OCI-LY1 (cell line): ENCODE measurements at regions not wholly inside any gene's neighbourhood (a gene's known extent, or its start where the extent isn't known, plus 50 kb on each side); places are given as distances from the start of the nearest gene placed in this dataset.

Source experiments
- H2AFZ ChIP-seq: fragments of 200-600 bp; sonication (generic), shearing (Covaris generic); 2 replicates; pipeline ENCODE4 v1.6.0; 2014; ENCODE audit warnings: antibody characterized with exemption, mild to moderate bottlenecking, low read length
- H3F3A ChIP-seq: fragments of 200-600 bp; sonication (generic), shearing (Covaris generic); 2 replicates; pipeline ENCODE4 v1.6.0; 2014; ENCODE audit warnings: mild to moderate bottlenecking, antibody characterized with exemption, low read length, moderate library complexity; ENCODE audit not compliant: insufficient read depth
- H3K27ac ChIP-seq: fragments of 200-600 bp; sonication (generic); 2 replicates; pipeline ENCODE4 v1.5.1; 2014; ENCODE audit warnings: low read length, mixed run types, mild to moderate bottlenecking, low read depth; ENCODE audit not compliant: poor library complexity, severe bottlenecking
- H3K27me3 ChIP-seq: fragments of 200-600 bp; sonication (generic); 2 replicates; pipeline ENCODE4 v1.6.0; 2014; ENCODE audit warnings: antibody characterized with exemption, mild to moderate bottlenecking, low read length, moderate library complexity; ENCODE audit not compliant: insufficient read depth
- H3K36me3 ChIP-seq: fragments of 200-600 bp; sonication (generic); 2 replicates; pipeline ENCODE4 v1.6.1; 2014; ENCODE audit warnings: mild to moderate bottlenecking, antibody characterized with exemption, low read length, moderate library complexity, mixed read lengths; ENCODE audit not compliant: insufficient read depth
- H3K4me1 ChIP-seq: fragments of 200-600 bp; sonication (generic); 2 replicates; pipeline ENCODE4 v1.5.1; 2014; ENCODE audit warnings: mild to moderate bottlenecking, low read length, moderate library complexity; ENCODE audit not compliant: insufficient read depth, severe bottlenecking
- H3K4me2 ChIP-seq: fragments of 200-600 bp; sonication (generic), shearing (Covaris generic); 2 replicates; pipeline ENCODE4 v1.6.1; 2014; ENCODE audit warnings: low read length
- H3K4me3 ChIP-seq: fragments of 200-600 bp; sonication (generic); 2 replicates; pipeline ENCODE4 v1.5.1; 2014; ENCODE audit warnings: low read length, low read depth, mild to moderate bottlenecking, mixed read lengths; ENCODE audit not compliant: poor library complexity, severe bottlenecking
- H3K79me2 ChIP-seq: fragments of 200-600 bp; shearing (Covaris generic); 2 replicates; pipeline ENCODE4 v1.6.1; 2016; ENCODE audit warnings: mixed run types, low read length, mixed read lengths; ENCODE audit not compliant: insufficient read depth
- H3K9ac ChIP-seq: fragments of 200-600 bp; sonication (generic), shearing (Covaris generic); 2 replicates; pipeline ENCODE4 v1.6.1; 2014; ENCODE audit warnings: mild to moderate bottlenecking, low read length, mixed read lengths
- H3K9me2 ChIP-seq: fragments of 200-600 bp; sonication (generic), shearing (Covaris generic); 2 replicates; pipeline ENCODE4 v1.6.1; 2014; ENCODE audit warnings: low read depth, mild to moderate bottlenecking, low read length, mixed read lengths
- H3K9me3 ChIP-seq: fragments of 200-600 bp; shearing (Covaris generic); 2 replicates; pipeline ENCODE4 v1.6.1; 2014; ENCODE audit warnings: low read length, mixed read lengths
- H4K20me1 ChIP-seq: fragments of 200-600 bp; sonication (generic), shearing (Covaris generic); 2 replicates; pipeline ENCODE4 v1.6.0; 2016; ENCODE audit warnings: mild to moderate bottlenecking, low read length; ENCODE audit not compliant: insufficient read depth
- CTCF ChIP-seq: fragments of 200-600 bp; sonication (generic), shearing (Covaris generic); IDR thresholded peaks from 2 replicates; pipeline ENCODE4 v1.5.1; 2017; ENCODE audit warnings: mild to moderate bottlenecking, antibody characterized with exemption, low read length, moderate library complexity, mixed read lengths
- EZH2 ChIP-seq: fragments of 200-600 bp; sonication (generic), shearing (Covaris generic); IDR thresholded peaks from 2 replicates; pipeline ENCODE4 v1.8.0; 2017; ENCODE audit warnings: borderline replicate concordance, mixed run types, mild to moderate bottlenecking, antibody characterized with exemption, low read length, moderate library complexity, mixed read lengths

- Histone ChIP-seq H3K9me3 (no peaks in the 10 kb centered on the region), H3K9ac (no peak overlapping the region), H2AFZ (no peak overlapping the region), H3K4me3 (no peak overlapping the region), H3K27me3 (no peaks in the 10 kb centered on the region), H3K9me2 (no peaks in the 10 kb centered on the region), H3K4me1 (no peaks in the 10 kb centered on the region), H3K4me2 (no peak overlapping the region), H3K36me3 (no peaks in the 10 kb centered on the region), H3F3A (no peaks in the 10 kb centered on the region), H3K79me2 (no peaks in the 10 kb centered on the region), H4K20me1 (no peaks in the 10 kb centered on the region), H3K27ac (no peak overlapping the region)
- no peak for TF ChIP-seq EZH2
- TF ChIP-seq CTCF: no peak
Measured at GRCh38 chr5:61999371-61999770, 306.6 kb upstream of the KIF2A start.

GRCh38 chr5:62000646-62001045, 305.4 kb upstream of the KIF2A start:
- no peaks in the 10 kb centered on the region for H3K9me3 ChIP-seq
- no peak overlapping the region for H3K9ac ChIP-seq
- H3F3A ChIP-seq: no peaks in the 10 kb centered on the region
- no peak overlapping the region for H3K4me2 ChIP-seq
- no peak overlapping the region for H3K27ac ChIP-seq
- no peaks in the 10 kb centered on the region for H3K36me3 ChIP-seq
- H3K27me3 ChIP-seq: no peaks in the 10 kb centered on the region
- H3K9me2 ChIP-seq: no peaks in the 10 kb centered on the region
- no peaks in the 10 kb centered on the region for H3K4me1 ChIP-seq
- no peak overlapping the region for H3K4me3 ChIP-seq
- TF ChIP-seq EZH2: no peak
- no peak for TF ChIP-seq CTCF
- H3K79me2 ChIP-seq: no peaks in the 10 kb centered on the region
- H2AFZ ChIP-seq: no peak overlapping the region
- no peaks in the 10 kb centered on the region for H4K20me1 ChIP-seq

- TF ChIP-seq CTCF (no peak), EZH2 (no peak)
- no peaks in the 10 kb centered on the region for H3K9me2 ChIP-seq
- no peaks in the 10 kb centered on the region for H3K27me3 ChIP-seq
- no peak overlapping the region for H2AFZ ChIP-seq
- H3K9ac ChIP-seq: no peak overlapping the region
- H3K9me3 ChIP-seq: no peaks in the 10 kb centered on the region
- H3F3A ChIP-seq: no peaks in the 10 kb centered on the region
- no peaks in the 10 kb centered on the region for H3K36me3 ChIP-seq
- no peak overlapping the region for H3K27ac ChIP-seq
- H3K4me1 ChIP-seq: no peaks in the 10 kb centered on the region
- no peaks in the 10 kb centered on the region for H3K79me2 ChIP-seq
- no peak overlapping the region for H3K4me3 ChIP-seq
- no peak overlapping the region for H3K4me2 ChIP-seq
- H4K20me1 ChIP-seq: no peaks in the 10 kb centered on the region
Measured at GRCh38 chr5:62001640-62002039, 304.4 kb upstream of the KIF2A start.
